GM23248 (cell line): ENCODE measurements at regions not wholly inside any gene's neighbourhood (a gene's known extent, or its start where the extent isn't known, plus 50 kb on each side); places are given as distances from the start of the nearest gene placed in this dataset.
"Not testable (repeated sequence)": the region's sequence is repeated elsewhere in the genome, so short reads cannot be mapped to it uniquely, and the experiment has no call there.

Experiments
- DNase-seq: peaks from one replicate; pipeline ENCODE4 v3.0.0-alpha.2; 2015
- H2AFZ ChIP-seq: fragments of 200-600 bp; sonication (generic); 2 replicates; pipeline ENCODE4 v1.6.1; 2016; ENCODE audit warnings: antibody characterized with exemption
- H3F3A ChIP-seq: fragments of 200-600 bp; sonication (generic); 2 replicates; pipeline ENCODE4 v1.6.1; 2016; ENCODE audit warnings: mild to moderate bottlenecking, antibody characterized with exemption, mixed run types; ENCODE audit not compliant: insufficient read depth
- H3K27ac ChIP-seq: fragments of 200-600 bp; sonication (generic); 2 replicates; pipeline ENCODE4 v1.5.1; 2016; ENCODE audit warnings: mild to moderate bottlenecking
- H3K27me3 ChIP-seq: fragments of 200-600 bp; sonication (generic); replicated peaks from 2 replicates; pipeline ENCODE4 v1.6.1; 2016; ENCODE audit warnings: mild to moderate bottlenecking; ENCODE audit not compliant: insufficient read depth
- H3K36me3 ChIP-seq: fragments of 200-600 bp; sonication (generic); 2 replicates; pipeline ENCODE4 v1.6.1; 2016; ENCODE audit warnings: low read depth, mild to moderate bottlenecking
- H3K4me1 ChIP-seq: fragments of 200-600 bp; sonication (generic); 2 replicates; pipeline ENCODE4 v1.6.1; 2016; ENCODE audit warnings: mild to moderate bottlenecking; ENCODE audit not compliant: insufficient read depth
- H3K4me2 ChIP-seq: fragments of 200-600 bp; sonication (generic); one replicate; pipeline ENCODE4 v1.6.1; 2016; ENCODE audit warnings: mild to moderate bottlenecking; ENCODE audit not compliant: unreplicated experiment
- H3K4me3 ChIP-seq: fragments of 200-600 bp; sonication (generic); 2 replicates; pipeline ENCODE4 v1.5.1; 2016; ENCODE audit warnings: mild to moderate bottlenecking
- H3K79me2 ChIP-seq: fragments of 200-600 bp; sonication (generic); 2 replicates; pipeline ENCODE4 v1.6.1; 2016; ENCODE audit warnings: mild to moderate bottlenecking; ENCODE audit not compliant: insufficient read depth
- H3K9ac ChIP-seq: fragments of 200-600 bp; sonication (generic); 2 replicates; pipeline ENCODE4 v1.6.1; 2016; ENCODE audit warnings: mild to moderate bottlenecking
- H3K9me2 ChIP-seq: fragments of 200-600 bp; sonication (generic); 2 replicates; pipeline ENCODE4 v1.6.1; 2016; ENCODE audit warnings: mixed run types, mild to moderate bottlenecking, moderate library complexity; ENCODE audit not compliant: insufficient read depth
- H3K9me3 ChIP-seq: fragments of 200-600 bp; sonication (generic); one replicate; pipeline ENCODE4 v1.6.1; 2017; ENCODE audit warnings: low read depth
- H4K20me1 ChIP-seq: fragments of 200-600 bp; sonication (generic); 2 replicates; pipeline ENCODE4 v1.6.0; 2016; ENCODE audit not compliant: insufficient read depth
- EZH2 ChIP-seq: fragments of 200-600 bp; sonication (generic); IDR thresholded peaks from 2 replicates; pipeline ENCODE4 v1.6.1; 2018; ENCODE audit warnings: antibody characterized with exemption, mild to moderate bottlenecking; ENCODE audit not compliant: insufficient read depth, poor library complexity, severe bottlenecking
- EZH2phosphoT487 ChIP-seq: fragments of 200-600 bp; sonication (generic); IDR thresholded peaks from 2 replicates; pipeline ENCODE4 v1.6.1; 2018; ENCODE audit warnings: antibody characterized with exemption, moderate library complexity, mild to moderate bottlenecking, low read depth; ENCODE audit not compliant: insufficient read depth
- WGBS, 2 experiments: methylation state at CpG; one replicate each; pipeline ENCODE4 v1.1.6; 2015 to 2017; ENCODE audit warnings: low lambda C conversion rate in 2 of 2, low coverage in 1 of 2; ENCODE audit errors: missing lambda C conversion rate in 2 of 2; 5-methylcytosine and 5-hydroxymethylcytosine counted together
- in situ Hi-C: fragments of 300-500 bp; cut with MboI; formaldehyde crosslinking; loops from 2 replicates; pipeline ENCODE4 v1.15.0; 2020

- Histone ChIP-seq H3K4me3 (no peak overlapping the region), H3K9me3 (no peaks in the 10 kb centered on the region), H3K9me2 (no peaks in the 10 kb centered on the region), H3F3A (no peaks in the 10 kb centered on the region), H3K36me3 (no peaks in the 10 kb centered on the region), H3K4me1 (no peaks in the 10 kb centered on the region), H3K4me2 (no peak overlapping the region), H2AFZ (no peak overlapping the region), H3K79me2 (no peaks in the 10 kb centered on the region), H3K9ac (no peak overlapping the region), H3K27ac (no peak overlapping the region), H3K27me3 (peaks cover 4% of the 10 kb centered on the region; the same call in 1 of the 2 replicates), H4K20me1 (no peaks in the 10 kb centered on the region)
- TF ChIP-seq EZH2 (no peak), EZH2phosphoT487 (no peak)
- no peak for DNase-seq
- 23 to 37% methylated on average over 2 of the region's 2 CpGs for WGBS, 2 experiments
- in situ Hi-C loops, result no loop called here
Observed at GRCh38 chr1:181239086-181239485, 150.6 kb downstream of the IER5 start.

GRCh38 chr1:181246320-181246719 lies 157.8 kb downstream of the IER5 start:
- H2AFZ ChIP-seq, in situ Hi-C loops, H3K27ac ChIP-seq, H3K4me1 ChIP-seq, H4K20me1 ChIP-seq, H3K9me3 ChIP-seq, H3K4me3 ChIP-seq, H3K9me2 ChIP-seq, H3K9ac ChIP-seq, H3K4me2 ChIP-seq, DNase-seq, H3K79me2 ChIP-seq, H3K27me3 ChIP-seq, H3K36me3 ChIP-seq, H3F3A ChIP-seq: not testable (repeated sequence)
- WGBS, 2 experiments, result 64 to 67% methylated on average over 8 of the region's 8 CpGs

GRCh38 chr1:181248361-181248760 lies 159.9 kb downstream of the IER5 start:
- peaks cover 22% of the 10 kb centered on the region for H3K4me1 ChIP-seq
- H3K36me3 ChIP-seq, H3K4me2 ChIP-seq, H3K27ac ChIP-seq, in situ Hi-C loops, DNase-seq, H3K9ac ChIP-seq, H2AFZ ChIP-seq, H3K9me2 ChIP-seq, H3K4me3 ChIP-seq, H3K27me3 ChIP-seq, H4K20me1 ChIP-seq, H3K79me2 ChIP-seq, H3F3A ChIP-seq, H3K9me3 ChIP-seq: not testable (repeated sequence)
- 29 to 45% methylated on average over 2 of the region's 2 CpGs for WGBS, 2 experiments

GRCh38 chr1:181249186-181249585 lies 160.7 kb downstream of the IER5 start:
- TF ChIP-seq EZH2phosphoT487 (no peak), EZH2 (no peak)
- in situ Hi-C loops, result no loop called here
- WGBS, 2 experiments, result 21 to 26% methylated on average over 3 of the region's 3 CpGs

GRCh38 chr1:181250038-181250437 lies 161.5 kb downstream of the IER5 start:
- WGBS, 2 experiments, result 67 to 87% methylated on average over 2 of the region's 2 CpGs
- TF ChIP-seq EZH2, result no peak
- TF ChIP-seq EZH2phosphoT487, result no peak
- no peaks in the 10 kb centered on the region for H3K9me3 ChIP-seq

More at GRCh38 chr1:181249186-181249585, 160.7 kb downstream of the IER5 start:
- peaks cover 7% of the 10 kb centered on the region; the same call in 1 of the 2 replicates for H3F3A ChIP-seq
- H3K36me3 ChIP-seq, result no peaks in the 10 kb centered on the region
- no peaks in the 10 kb centered on the region for H3K79me2 ChIP-seq
- H4K20me1 ChIP-seq, result no peaks in the 10 kb centered on the region
- no peak overlapping the region for H3K4me3 ChIP-seq
- no peak overlapping the region for H3K27ac ChIP-seq
- no peaks in the 10 kb centered on the region for H3K9me3 ChIP-seq
- DNase-seq, result no peak
- H3K4me2 ChIP-seq, result no peak overlapping the region
- peaks cover 22% of the 10 kb centered on the region for H3K4me1 ChIP-seq
- H3K27me3 ChIP-seq, result 0 out of 2 replicates have a peak, but pooled peaks cover 3% of the 10 kb centered on the region
- no peaks in the 10 kb centered on the region for H3K9me2 ChIP-seq
- no peak overlapping the region for H3K9ac ChIP-seq
- H2AFZ ChIP-seq, result no peak overlapping the region

More at GRCh38 chr1:181250038-181250437, 161.5 kb downstream of the IER5 start:
- Histone ChIP-seq H3K4me1 (peaks cover 23% of the 10 kb centered on the region), H3K4me3 (no peak overlapping the region), H3K36me3 (no peaks in the 10 kb centered on the region), H3F3A (peaks cover 8% of the 10 kb centered on the region; the same call in 1 of the 2 replicates), H3K27ac (no peak overlapping the region), H4K20me1 (no peaks in the 10 kb centered on the region), H3K4me2 (no peak overlapping the region), H3K79me2 (no peaks in the 10 kb centered on the region), H2AFZ (no peak overlapping the region), H3K9me2 (no peaks in the 10 kb centered on the region), H3K9ac (no peak overlapping the region), H3K27me3 (0 out of 2 replicates have a peak, but pooled peaks cover under 1% of the 10 kb centered on the region)
- in situ Hi-C loops, result no loop called here
- no peak for DNase-seq
